AG04449 (cell line): ENCODE measurements at regions not wholly inside any gene's neighbourhood (a gene's known extent, or its start where the extent isn't known, plus 50 kb on each side); places are given as distances from the start of the nearest gene placed in this dataset.

Experiments used
- CTCF ChIA-PET: fragments of 350-600 bp; formaldehyde crosslinking; extraction: SDS; loops from one replicate; lab custom pipeline; 2021; ENCODE audit warnings: antibody characterized with exemption; lab: Yijun Ruan, JAX
- POLR2A ChIA-PET: fragments of 400-600, 350-600 bp; formaldehyde crosslinking; extraction: SDS; loops from one replicate; lab custom pipeline; 2020; ENCODE audit warnings: antibody characterized with exemption, inconsistent platforms; lab: Yijun Ruan, JAX
- DNase-seq: peaks from one replicate; pipeline ENCODE4 v3.0.0-alpha.2; 2010; ENCODE audit warnings: low read depth, low spot score
- H3K4me3 ChIP-seq: 2 replicates; pipeline ENCODE4 v1.5.1; 2011; ENCODE audit warnings: low read depth, mild to moderate bottlenecking, control low read depth, low read length
- CTCF ChIP-seq: IDR thresholded peaks from one replicate; pipeline ENCODE4 v1.5.1; 2011; ENCODE audit warnings: mild to moderate bottlenecking, moderate library complexity, low read length, control low read depth, inconsistent platforms; ENCODE audit not compliant: insufficient read depth; ENCODE audit errors: missing control alignments

DNA sequence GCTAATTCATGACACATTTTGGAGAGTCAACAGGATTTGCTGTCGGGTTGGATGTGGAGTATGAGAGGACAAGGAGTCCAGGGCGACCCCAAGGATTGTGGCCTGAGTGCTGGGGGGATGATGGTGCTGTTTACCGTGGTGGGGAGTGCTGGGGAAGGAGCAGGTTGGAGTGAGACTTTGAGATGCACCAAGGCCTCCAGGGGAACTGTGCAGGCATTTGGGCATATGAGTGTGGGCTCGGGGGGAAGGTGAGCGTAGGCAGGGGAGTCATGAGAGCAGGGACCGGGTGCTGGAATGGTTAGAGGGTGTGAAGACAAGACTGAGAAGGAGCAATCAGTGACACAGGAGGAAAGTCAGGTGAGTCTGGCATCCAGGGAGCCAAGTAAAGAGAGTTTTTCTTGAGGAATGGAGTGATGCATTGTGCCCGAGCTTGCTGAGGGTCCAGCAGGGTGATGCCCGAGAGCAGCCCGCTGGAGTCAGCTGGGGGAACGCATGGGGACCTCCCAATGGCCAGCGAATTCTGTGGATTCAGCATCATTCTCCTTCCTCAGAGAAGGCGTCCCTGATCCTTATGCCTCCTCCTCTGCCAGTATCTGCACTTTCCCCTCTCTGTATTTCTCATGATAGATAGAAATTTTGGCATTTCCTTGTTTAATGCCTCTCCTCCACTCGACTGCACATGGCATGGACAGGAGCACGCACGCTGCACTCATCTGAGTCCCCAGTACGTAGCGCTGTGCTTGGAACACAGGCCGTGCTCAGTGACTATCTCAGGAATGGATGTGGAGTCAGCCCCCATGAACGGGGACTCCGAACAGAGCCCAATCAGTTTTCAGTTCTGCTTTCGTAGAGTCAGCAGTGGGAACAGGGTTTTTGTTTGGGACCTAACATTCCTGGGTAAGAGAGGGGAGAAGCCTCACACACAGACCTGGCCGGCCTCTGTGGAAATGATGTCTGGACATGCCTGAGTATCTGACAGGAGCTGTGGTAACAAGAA is 52.1 kb upstream of the ETV3 start:
- no peak overlapping the region for H3K4me3 ChIP-seq
- TF ChIP-seq CTCF, result no peak
- POLR2A ChIA-PET, result no interaction called here
- CTCF ChIA-PET, result no interaction called here
- no peak for DNase-seq

- no peak for TF ChIP-seq CTCF
- H3K4me3 ChIP-seq, result no peak overlapping the region
- ChIA-PET POLR2A (no interaction called here), CTCF (interaction anchor here (0.8 to 2.2 kb wide), 5 partner anchors 10 to 181 kb away, joined by 3 to 6 read pairs (median 4); no protein-coding TSS in a partner anchor)
- no peak for DNase-seq
These were observed 50.9 kb upstream of the ETV3 start for GRCh38 chr1:157189096-157189495.
